NCI-H1694 (cell line): ENCODE measurements at regions not wholly inside any gene's neighbourhood (a gene's known extent, or its start where the extent isn't known, plus 50 kb on each side); places are given as distances from the start of the nearest gene placed in this dataset.
"Not testable (repeated sequence)": the region's sequence is repeated elsewhere in the genome, so short reads cannot be mapped to it uniquely, and the experiment has no call there.

Experiments
- DNase-seq: peaks from one replicate; lab custom pipeline; 2025; lab: John Stamatoyannopoulos, UW

GRCh38 chr5:174489920-174490597 is 234.3 kb upstream of the MSX2 start:
- no peak for DNase-seq

- DNase-seq, result no peak
These were observed 233.7 kb upstream of the MSX2 start for GRCh38 chr5:174490728-174491127.

- no peak for DNase-seq
These were observed 233.1 kb upstream of the MSX2 start for GRCh38 chr5:174491265-174491664.

DNA sequence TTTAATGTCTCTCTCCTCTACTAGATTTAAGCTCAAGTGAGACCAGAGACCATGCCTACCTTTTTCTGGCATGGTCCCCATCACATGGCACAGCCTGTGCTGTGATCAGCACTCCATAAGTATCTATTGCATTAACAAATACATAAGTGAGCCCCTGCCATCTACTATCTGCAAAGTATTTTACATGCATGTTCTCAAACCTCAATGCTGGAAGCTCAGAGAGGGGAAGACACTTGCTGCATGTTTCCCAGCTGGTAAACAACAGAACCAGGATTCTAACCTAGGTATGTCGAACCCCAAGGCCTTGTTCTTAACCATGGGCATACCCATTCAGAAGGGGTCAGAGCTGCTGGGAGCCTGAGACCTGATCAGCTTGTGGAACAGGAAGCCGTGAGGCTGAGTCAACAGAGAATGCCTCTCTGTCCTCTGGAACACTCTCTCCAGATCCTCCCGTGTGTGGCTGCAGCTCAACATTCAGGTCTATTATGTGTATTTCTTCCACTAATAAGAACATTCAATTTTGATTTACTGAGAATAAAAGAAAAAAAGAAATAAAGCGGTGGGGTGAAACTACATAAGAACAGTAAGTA is 232.5 kb upstream of the MSX2 start:
- no peak for DNase-seq

DNA sequence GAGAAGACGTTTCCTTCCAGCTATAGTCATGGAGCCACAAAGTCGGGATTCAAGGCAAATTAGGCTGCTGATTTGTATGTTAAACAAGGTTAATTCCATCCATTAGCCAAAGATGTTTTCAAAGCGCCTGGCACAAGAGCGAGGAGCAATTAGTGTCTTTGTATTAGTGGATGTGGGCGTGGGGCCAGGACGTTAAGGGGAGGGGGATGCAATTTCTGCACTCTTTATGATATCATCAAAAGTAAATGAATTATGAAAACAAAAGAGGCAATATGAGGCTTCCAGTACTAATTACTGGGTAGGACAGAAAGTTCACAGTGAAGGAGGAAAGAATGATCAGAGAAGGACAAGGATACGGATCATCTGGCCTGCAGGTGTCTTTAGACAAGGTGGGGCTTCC is 230.9 kb upstream of the MSX2 start:
- DNase-seq, result no peak

GRCh38 chr5:174497939-174498338 is 226.4 kb upstream of the MSX2 start:
- DNase-seq, result not testable (repeated sequence)

GRCh38 chr5:174498575-174498974 is 225.8 kb upstream of the MSX2 start:
- not testable (repeated sequence) for DNase-seq

DNA sequence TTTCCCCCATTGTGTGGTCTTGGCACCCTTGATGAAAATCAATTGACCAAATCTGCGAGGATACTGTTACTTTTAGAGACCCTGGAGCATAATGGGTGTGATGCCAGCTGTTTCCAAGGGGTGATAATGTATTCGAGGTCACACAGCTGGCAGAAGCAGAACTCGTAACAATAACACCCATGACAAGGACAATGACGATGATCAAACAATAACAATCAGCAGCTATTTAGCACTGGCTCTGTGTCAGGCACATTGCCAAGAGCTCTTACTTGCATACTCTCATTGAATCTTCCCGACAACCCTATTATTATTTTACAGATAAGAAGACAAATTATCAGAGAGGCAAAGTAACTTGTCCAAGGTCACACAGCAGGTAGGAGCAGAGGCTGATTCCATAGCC is 223.7 kb upstream of the MSX2 start:
- no peak for DNase-seq

DNA sequence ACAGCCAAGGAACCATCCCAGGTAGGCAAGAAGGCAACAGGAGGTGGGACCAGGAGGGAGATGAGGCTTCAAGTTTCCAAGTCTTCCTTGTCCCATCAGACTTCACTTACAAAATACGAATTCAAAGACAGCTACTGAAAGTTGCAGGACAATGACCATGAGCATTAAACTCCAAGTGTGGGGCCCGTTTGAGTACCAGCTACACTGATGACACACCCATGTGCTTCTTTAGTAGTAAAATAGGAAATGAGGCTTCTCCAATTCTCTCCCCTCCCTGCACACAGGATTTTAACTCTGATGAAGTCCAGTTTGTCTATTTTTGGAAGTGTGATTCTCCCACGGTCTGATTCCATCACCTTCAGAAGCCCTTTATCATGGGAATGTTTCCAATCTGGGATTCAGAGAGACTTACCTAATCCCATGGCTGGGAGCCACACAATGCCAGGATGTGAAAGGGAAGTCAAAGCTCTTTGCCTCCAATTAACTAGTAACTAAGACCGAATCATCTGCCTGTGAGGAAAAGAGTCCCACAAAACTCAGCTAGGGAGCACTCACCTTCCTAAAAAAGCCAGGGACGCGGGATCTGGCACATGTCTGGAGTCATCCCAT is 222.8 kb upstream of the MSX2 start:
- DNase-seq, result no peak

GRCh38 chr5:174503086-174503460 is 221.3 kb upstream of the MSX2 start:
- DNase-seq, result no peak

DNA sequence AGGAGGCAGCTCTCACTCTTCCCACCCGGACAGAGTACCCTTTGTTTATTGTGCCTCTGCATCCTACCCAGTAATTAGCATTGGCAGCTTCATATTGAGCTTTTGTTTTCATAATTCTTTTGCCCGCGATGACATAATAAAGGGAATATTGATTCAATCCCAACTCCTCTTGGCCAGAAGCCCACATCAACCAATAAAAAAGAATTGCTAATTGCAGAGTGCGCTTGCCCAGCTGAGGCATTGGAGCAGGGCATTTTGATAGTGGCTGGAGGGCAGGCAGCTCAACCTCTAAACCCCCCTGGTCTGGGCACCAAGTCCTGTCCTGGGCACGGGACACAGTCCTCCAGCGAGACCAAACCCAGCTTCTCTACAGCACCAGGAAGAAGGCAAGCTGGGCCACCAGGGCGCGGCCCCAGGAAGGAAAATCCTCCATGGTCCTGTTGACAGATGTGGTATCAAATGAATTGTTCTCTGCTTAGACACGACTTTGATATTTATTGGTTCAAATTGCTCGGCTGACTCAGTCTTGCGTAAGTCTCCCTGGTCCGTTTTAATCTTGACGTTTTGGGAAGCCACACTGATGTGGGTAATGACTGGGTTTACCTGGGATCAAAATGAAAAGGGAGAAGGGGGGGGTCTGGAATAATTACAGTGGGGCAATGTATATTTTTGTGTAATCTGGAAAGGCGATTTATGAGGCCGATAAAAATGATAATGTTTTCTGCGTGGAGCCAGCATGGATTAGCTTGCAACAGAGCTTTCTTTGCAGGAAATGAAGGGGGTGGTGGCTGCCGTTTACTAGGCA is 220.7 kb upstream of the MSX2 start:
- no peak for DNase-seq

DNA sequence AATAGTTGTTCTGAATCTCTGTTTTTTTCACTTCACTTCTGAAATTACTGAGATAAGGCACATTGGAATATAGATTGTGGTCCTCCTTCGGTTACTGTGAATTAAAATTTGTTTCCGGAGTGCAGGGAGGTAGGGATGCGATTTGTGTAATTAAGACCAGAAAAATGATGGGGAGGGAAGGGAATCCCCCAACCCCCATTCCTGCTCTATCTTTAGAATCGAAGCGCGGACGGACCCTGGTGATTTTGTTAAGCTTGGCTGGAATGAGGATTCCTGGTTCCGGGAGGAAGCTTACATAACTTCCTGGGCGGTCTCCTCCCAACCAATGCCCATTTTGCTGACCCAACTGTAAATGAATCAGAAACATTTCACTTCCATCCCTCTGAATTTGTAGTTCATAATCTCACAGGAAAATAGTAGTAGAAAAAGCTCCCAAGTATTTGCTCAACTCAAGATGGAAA is 220.1 kb upstream of the MSX2 start:
- no peak for DNase-seq

GRCh38 chr5:174505621-174506020 is 218.8 kb upstream of the MSX2 start:
- DNase-seq, result no peak

DNA sequence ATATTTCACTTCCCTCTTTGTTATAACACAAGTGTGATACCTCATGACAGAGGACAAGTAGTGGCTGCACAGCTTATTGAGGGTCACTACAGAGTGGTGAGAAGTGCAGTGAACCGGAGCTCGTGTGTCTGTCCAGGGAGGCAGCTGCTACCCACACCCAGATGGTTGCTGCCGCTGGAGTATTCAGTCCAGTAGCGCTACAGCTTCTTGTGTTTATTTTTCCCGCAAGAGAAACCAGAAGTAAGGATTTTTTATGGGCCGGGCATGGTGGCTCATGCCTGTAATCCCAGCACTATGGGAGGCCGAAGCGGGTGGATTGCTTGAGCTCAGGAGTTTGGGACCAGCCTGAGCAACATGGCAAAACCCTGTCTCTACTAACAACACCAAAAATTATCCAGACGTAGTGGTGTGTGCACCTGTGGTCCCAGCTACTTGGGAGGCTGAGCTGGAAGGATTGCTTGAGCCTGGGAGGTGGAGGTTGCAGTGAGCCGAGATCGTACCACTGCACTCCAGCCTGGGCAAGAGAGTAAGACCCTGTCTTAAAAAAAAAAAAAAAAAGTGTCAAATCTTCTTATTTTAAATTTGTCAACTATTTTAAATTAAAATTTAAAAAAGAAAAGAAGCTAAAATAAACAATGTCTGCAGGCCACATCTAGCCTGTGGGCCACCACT is 213.5 kb upstream of the MSX2 start:
- DNase-seq, result not testable (repeated sequence)

GRCh38 chr5:174511714-174512253 is 212.6 kb upstream of the MSX2 start:
- no peak for DNase-seq

GRCh38 chr5:174514325-174514724 is 210.1 kb upstream of the MSX2 start:
- DNase-seq, result no peak

GRCh38 chr5:174514983-174515394 is 209.4 kb upstream of the MSX2 start:
- DNase-seq, result no peak

GRCh38 chr5:174516741-174517140 is 207.6 kb upstream of the MSX2 start:
- DNase-seq, result no peak

GRCh38 chr5:174518512-174518911 is 205.9 kb upstream of the MSX2 start:
- DNase-seq, result no peak

DNA sequence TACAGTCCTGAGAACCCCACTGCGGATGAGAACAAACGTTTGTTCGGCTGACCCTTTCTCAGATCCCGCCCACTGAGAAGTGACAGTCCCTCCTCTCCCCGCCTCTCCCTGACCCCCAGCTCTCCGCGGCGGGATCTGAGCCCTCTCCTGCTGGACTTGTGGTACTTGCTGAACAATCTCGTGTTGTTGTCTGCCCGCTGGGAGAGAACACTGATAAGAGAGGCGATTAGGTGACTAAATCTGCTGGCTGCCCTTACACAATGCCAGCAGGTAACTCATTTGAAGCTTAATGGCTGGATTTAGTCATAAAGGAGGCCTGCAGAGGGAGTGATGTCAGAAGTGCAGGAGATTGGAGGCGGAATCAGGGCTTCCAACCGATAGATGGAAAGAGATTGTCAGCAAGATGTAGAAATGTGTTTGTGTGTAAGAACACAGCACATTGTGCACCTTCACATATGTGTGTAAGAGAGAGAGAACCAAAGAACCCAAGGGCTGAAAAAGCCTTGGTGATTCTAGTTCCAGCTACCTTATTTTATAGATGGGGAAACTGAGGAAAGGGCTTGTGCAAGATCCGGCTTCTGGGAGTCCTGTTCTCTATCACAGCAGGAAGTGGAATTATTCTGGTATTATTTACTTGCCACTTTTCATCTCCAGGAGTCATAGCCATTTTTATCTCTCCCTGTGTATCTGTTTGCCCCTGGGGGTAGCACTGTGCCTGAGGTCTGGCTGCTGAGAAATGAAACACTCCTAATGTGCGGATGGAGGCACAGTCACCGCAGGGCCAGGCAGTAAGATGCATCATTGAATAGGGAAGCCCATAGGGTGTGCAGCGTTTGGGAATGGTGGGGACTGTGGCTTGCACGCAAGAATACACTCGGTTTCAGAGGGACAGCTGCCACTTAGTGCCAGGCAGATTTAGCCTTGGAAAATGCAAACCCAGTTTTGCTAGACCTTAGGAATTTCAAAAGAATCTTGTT is 203.7 kb upstream of the MSX2 start:
- no peak for DNase-seq

GRCh38 chr5:174521449-174521848 is 202.9 kb upstream of the MSX2 start:
- DNase-seq, result no peak
